ENCODE measurements at regions not wholly inside any gene's neighbourhood (a gene's known extent, or its start where the extent isn't known, plus 50 kb on each side); places are given as distances from the start of the nearest gene placed in this dataset.

DNA sequence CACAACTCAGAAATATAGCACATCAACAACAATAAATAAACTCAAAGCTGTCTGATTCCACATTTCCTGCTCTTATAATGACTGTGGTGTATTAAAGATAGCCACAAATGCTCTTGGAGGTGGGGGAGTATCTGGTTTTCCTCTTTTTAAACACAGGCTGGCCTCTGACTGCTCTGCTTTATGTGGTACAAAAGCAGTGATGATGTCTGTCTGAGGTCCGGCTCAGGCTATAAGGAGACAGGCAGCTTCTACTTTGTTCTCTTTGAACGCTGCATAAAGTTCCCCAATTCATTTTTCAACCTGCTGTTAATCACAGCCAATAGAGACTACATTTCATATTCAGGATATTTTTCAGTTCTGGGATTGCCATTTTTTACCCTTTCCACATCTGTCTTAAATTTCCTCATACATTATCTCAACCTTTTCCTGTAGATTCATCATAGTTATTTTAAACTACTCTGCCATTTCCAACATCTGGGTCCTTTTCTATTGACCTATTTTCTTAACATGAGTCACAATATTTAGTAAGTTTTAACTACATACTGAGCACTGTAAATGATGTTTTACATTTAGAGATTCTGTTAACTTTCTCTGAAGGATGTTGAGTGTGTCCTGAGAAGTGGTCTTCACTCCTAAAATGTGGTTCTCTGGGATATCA is 64.9 kb downstream of the CRPPA start:
- DNase-seq = peak in 1 of 2 donors; percentile 16
- 42 to 79% (median 68%) methylated on average over 2 of the region's 2 CpGs for WGBS, 5 donors
- intact Hi-C loops (cut with DNase I; ENCODE audit: low total_unique reads) = no loop called here

DNA sequence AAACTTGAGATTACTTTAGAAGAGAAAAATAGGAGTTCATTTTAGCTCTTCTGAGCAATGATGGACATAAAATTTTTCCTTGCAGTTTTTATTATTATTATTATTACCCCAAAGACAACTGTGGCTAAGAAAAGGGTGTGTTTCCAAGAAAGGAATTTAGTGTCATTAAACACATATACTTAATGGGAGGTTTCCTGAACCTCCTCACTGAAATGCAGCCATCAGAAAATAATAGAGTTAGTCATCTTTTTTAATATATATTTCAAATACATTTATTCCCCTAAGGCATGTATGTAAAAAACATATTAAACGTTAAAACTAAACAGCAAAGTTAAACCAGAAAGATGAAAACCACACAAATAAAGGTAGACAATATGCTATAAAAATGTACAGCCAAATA is 66.8 kb downstream of the CRPPA start:
- no peak for DNase-seq
- H3K4me3 ChIP-seq = no peak overlapping the region
- WGBS, 5 donors = 24 to 75% (median 39%) methylated on average over 1 of the region's 1 CpG
- no peak for TF ChIP-seq POLR2AphosphoS5 (IDR thresholded peaks at IDR 0.05)
- TF ChIP-seq POLR2A (IDR thresholded peaks at IDR 0.05) = no peak
- TF ChIP-seq, protein P1, sequence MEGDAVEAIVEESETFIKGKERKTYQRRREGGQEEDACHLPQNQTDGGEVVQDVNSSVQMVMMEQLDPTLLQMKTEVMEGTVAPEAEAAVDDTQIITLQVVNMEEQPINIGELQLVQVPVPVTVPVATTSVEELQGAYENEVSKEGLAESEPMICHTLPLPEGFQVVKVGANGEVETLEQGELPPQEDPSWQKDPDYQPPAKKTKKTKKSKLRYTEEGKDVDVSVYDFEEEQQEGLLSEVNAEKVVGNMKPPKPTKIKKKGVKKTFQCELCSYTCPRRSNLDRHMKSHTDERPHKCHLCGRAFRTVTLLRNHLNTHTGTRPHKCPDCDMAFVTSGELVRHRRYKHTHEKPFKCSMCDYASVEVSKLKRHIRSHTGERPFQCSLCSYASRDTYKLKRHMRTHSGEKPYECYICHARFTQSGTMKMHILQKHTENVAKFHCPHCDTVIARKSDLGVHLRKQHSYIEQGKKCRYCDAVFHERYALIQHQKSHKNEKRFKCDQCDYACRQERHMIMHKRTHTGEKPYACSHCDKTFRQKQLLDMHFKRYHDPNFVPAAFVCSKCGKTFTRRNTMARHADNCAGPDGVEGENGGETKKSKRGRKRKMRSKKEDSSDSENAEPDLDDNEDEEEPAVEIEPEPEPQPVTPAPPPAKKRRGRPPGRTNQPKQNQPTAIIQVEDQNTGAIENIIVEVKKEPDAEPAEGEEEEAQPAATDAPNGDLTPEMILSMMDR (IDR thresholded peaks at IDR 0.05) = no peak
- TF ChIP-seq EP300 (IDR thresholded peaks at IDR 0.05) = no peak
- intact Hi-C loops (cut with DNase I; ENCODE audit: low total_unique reads) = no loop called here
- H3K9me3 ChIP-seq = peaks cover 0 to 8% (median 3%) of the 10 kb centered on the region in 4 donors
- H3K27me3 ChIP-seq = no peaks in the 10 kb centered on the region
- H3K36me3 ChIP-seq = no peaks in the 10 kb centered on the region
- H3K4me1 ChIP-seq = peaks cover 0 to 23% (median 9%) of the 10 kb centered on the region in 4 donors
- H3K27ac ChIP-seq = no peak overlapping the region

More for the DNA sequence above, 64.9 kb downstream of the CRPPA start:
- Histone ChIP-seq H3K27me3 (no peaks in the 10 kb centered on the region), H3K9me3 (no peaks in the 10 kb centered on the region), H3K27ac (no peak overlapping the region), H3K4me1 (peaks cover 0 to 23% (median 10%) of the 10 kb centered on the region in 4 donors), H3K4me3 (no peak overlapping the region), H3K36me3 (no peaks in the 10 kb centered on the region)
- TF ChIP-seq POLR2A (IDR thresholded peaks at IDR 0.05) = no peak
- TF ChIP-seq, protein P1 (IDR thresholded peaks at IDR 0.05) = no peak
- TF ChIP-seq EP300 (IDR thresholded peaks at IDR 0.05) = no peak
- TF ChIP-seq POLR2AphosphoS5 (IDR thresholded peaks at IDR 0.05) = no peak

DNA sequence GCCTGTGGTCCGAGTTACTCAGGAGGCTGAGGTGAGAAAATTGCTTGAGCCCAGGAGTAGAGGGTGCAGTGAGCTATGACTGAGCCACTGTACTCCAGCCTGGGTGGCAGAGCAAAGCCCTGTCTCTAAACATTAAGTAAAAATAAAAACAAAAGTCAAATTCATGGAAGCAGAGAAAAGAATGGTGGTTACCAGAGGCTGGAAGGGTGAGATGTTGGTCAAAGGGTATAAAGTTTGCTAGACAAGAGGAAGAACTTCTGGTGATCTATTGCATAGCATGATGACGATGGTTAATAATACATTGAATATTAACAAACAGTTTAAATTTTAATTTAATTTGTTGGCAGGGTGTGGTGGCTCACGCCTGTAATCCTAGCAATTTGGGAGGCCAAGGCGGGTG is 68.1 kb downstream of the CRPPA start:
- Histone ChIP-seq H3K36me3 (no peaks in the 10 kb centered on the region), H3K4me3 (no peak overlapping the region), H3K27ac (no peak overlapping the region), H3K9me3 (peaks cover 0 to 8% (median 4%) of the 10 kb centered on the region in 4 donors), H3K4me1 (peaks cover 0 to 23% (median 9%) of the 10 kb centered on the region in 4 donors), H3K27me3 (no peaks in the 10 kb centered on the region)
- intact Hi-C loops (cut with DNase I; ENCODE audit: low total_unique reads) = no loop called here
- 65 to 75% (median 70%) methylated on average over 4 of the region's 4 CpGs for WGBS, 5 donors
- TF ChIP-seq EP300 (IDR thresholded peaks at IDR 0.05) (no peak), POLR2AphosphoS5 (IDR thresholded peaks at IDR 0.05) (no peak), POLR2A (IDR thresholded peaks at IDR 0.05) (no peak)
- TF ChIP-seq, protein P1 (IDR thresholded peaks at IDR 0.05) = no peak
- DNase-seq = no peak

DNA sequence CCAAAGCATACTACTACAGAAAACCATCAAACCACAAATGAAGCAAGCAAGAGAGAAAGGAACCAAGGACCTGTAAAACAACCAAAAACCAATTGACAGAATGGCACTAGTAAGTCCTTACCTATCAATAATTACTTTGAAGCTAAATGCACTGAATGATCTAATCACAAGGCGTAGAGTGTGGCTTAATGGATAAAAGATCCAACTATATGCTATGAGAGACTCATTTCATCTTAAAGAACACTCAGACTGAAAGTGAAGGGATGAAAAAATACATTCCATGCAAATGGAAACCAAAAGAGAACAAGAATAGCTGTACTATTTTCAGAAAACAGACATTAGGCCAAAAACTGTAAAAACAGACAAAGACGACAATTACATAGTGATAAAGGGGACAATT is 70.7 kb downstream of the CRPPA start:
- 91 to 97% (median 96%) methylated on average over 2 of the region's 2 CpGs for WGBS, 5 donors
- intact Hi-C loops (cut with DNase I; ENCODE audit: low total_unique reads) = no loop called here
- Histone ChIP-seq H3K27me3 (no peaks in the 10 kb centered on the region), H3K9me3 (peaks cover 0 to 8% (median 4%) of the 10 kb centered on the region in 4 donors), H3K4me3 (no peak overlapping the region), H3K36me3 (no peaks in the 10 kb centered on the region), H3K27ac (no peak overlapping the region), H3K4me1 (peaks cover 0 to 28% (median 23%) of the 10 kb centered on the region in 4 donors)
- DNase-seq = no peak
- no peak for TF ChIP-seq EP300 (IDR thresholded peaks at IDR 0.05)
- TF ChIP-seq, protein P1 (IDR thresholded peaks at IDR 0.05) = no peak
- no peak for TF ChIP-seq POLR2A (IDR thresholded peaks at IDR 0.05)
- no peak for TF ChIP-seq POLR2AphosphoS5 (IDR thresholded peaks at IDR 0.05)
